Esophagus (tissue), 2 donors: ENCODE measurements at regions not wholly inside any gene's neighbourhood (a gene's known extent, or its start where the extent isn't known, plus 50 kb on each side); places are given as distances from the start of the nearest gene placed in this dataset.

Experiments used
- H3K27ac ChIP-seq, 2 donors: one replicate each; pipeline ENCODE4 v1.5.1; 2013; ENCODE audit warnings: low read depth in 2 of 2, mild to moderate bottlenecking in 2 of 2, inconsistent platforms in 1 of 2, low read length in 1 of 2, moderate library complexity in 1 of 2
- H3K27me3 ChIP-seq, 2 donors: one replicate each; pipeline ENCODE4 v1.6.1; 2013; ENCODE audit warnings: low read length in 2 of 2, control low read depth in 1 of 2, mild to moderate bottlenecking in 1 of 2; ENCODE audit not compliant: insufficient read depth in 2 of 2, control insufficient read depth in 1 of 2
- H3K36me3 ChIP-seq, 2 donors: one replicate each; pipeline ENCODE4 v1.6.1; 2013; ENCODE audit warnings: low read length in 1 of 2; ENCODE audit not compliant: control insufficient read depth in 2 of 2, insufficient read depth in 2 of 2
- H3K4me1 ChIP-seq, 2 donors: one replicate each; pipeline ENCODE4 v1.6.1; 2013; ENCODE audit warnings: low read length in 1 of 2; ENCODE audit not compliant: control insufficient read depth in 2 of 2, insufficient read depth in 2 of 2
- H3K4me3 ChIP-seq, 2 donors: one replicate each; pipeline ENCODE4 v1.5.1; 2013; ENCODE audit warnings: low read length in 2 of 2, mild to moderate bottlenecking in 2 of 2, low read depth in 1 of 2, moderate library complexity in 1 of 2
- H3K9me3 ChIP-seq, 2 donors: one replicate each; pipeline ENCODE4 v1.6.1; 2013; ENCODE audit warnings: mild to moderate bottlenecking in 2 of 2, low read depth in 1 of 2, low read length in 1 of 2, moderate library complexity in 1 of 2; ENCODE audit not compliant: control insufficient read depth in 2 of 2, insufficient read depth in 1 of 2
- WGBS, 2 donors: extraction: QIAGEN DNeasy Blood & Tissue Kit; methylation state at CpG; one replicate each; pipeline ENCODE4 v1.1.7; 2013; 5-methylcytosine and 5-hydroxymethylcytosine counted together
- donor health status: healthy with polysubstance abuse.
- donor health status: Bipolar disorder and iron deficiency.

GRCh38 chr20:7387638-7388193 is 552.5 kb downstream of the HAO1 start:
- no peaks in the 10 kb centered on the region for H3K36me3 ChIP-seq
- no peak overlapping the region for H3K4me3 ChIP-seq
- 72 to 77% methylated on average over 3 of the region's 3 CpGs for WGBS, 2 donors
- H3K9me3 ChIP-seq = no peaks in the 10 kb centered on the region
- H3K27ac ChIP-seq = no peak overlapping the region
- H3K27me3 ChIP-seq = no peaks in the 10 kb centered on the region
- no peaks in the 10 kb centered on the region for H3K4me1 ChIP-seq

GRCh38 chr20:7389216-7389615 is 551.0 kb downstream of the HAO1 start:
- no peaks in the 10 kb centered on the region for H3K36me3 ChIP-seq
- H3K4me3 ChIP-seq = no peak overlapping the region
- no peak overlapping the region for H3K27ac ChIP-seq
- H3K9me3 ChIP-seq = no peaks in the 10 kb centered on the region
- no peaks in the 10 kb centered on the region for H3K27me3 ChIP-seq
- no peaks in the 10 kb centered on the region for H3K4me1 ChIP-seq

- no peak overlapping the region for H3K27ac ChIP-seq
- no peaks in the 10 kb centered on the region for H3K27me3 ChIP-seq
- no peaks in the 10 kb centered on the region for H3K36me3 ChIP-seq
- no peaks in the 10 kb centered on the region for H3K4me1 ChIP-seq
- no peaks in the 10 kb centered on the region for H3K9me3 ChIP-seq
- no peak overlapping the region for H3K4me3 ChIP-seq
- 68 to 76% methylated on average over 4 of the region's 4 CpGs for WGBS, 2 donors
Measured at GRCh38 chr20:7392542-7393206, 547.6 kb downstream of the HAO1 start.

GRCh38 chr20:7399114-7399513 is 541.1 kb downstream of the HAO1 start:
- H3K4me1 ChIP-seq = no peaks in the 10 kb centered on the region
- WGBS, 2 donors = 55 to 63% methylated on average over 6 of the region's 6 CpGs
- H3K4me3 ChIP-seq = no peak overlapping the region
- H3K36me3 ChIP-seq = no peaks in the 10 kb centered on the region
- no peaks in the 10 kb centered on the region for H3K27me3 ChIP-seq
- no peak overlapping the region for H3K27ac ChIP-seq
- H3K9me3 ChIP-seq = no peaks in the 10 kb centered on the region

GRCh38 chr20:7399575-7399974 is 540.7 kb downstream of the HAO1 start:
- H3K4me3 ChIP-seq = no peak overlapping the region
- H3K4me1 ChIP-seq = no peaks in the 10 kb centered on the region
- no peak overlapping the region for H3K27ac ChIP-seq
- H3K36me3 ChIP-seq = no peaks in the 10 kb centered on the region
- WGBS, 2 donors = 63 to 70% methylated on average over 3 of the region's 3 CpGs
- no peaks in the 10 kb centered on the region for H3K9me3 ChIP-seq
- H3K27me3 ChIP-seq = no peaks in the 10 kb centered on the region

- H3K9me3 ChIP-seq = no peaks in the 10 kb centered on the region
- H3K36me3 ChIP-seq = no peaks in the 10 kb centered on the region
- H3K27ac ChIP-seq = no peak overlapping the region
- no peaks in the 10 kb centered on the region for H3K27me3 ChIP-seq
- H3K4me1 ChIP-seq = no peaks in the 10 kb centered on the region
- WGBS, 2 donors = 85 to 93% methylated on average over 1 of the region's 1 CpG
- no peak overlapping the region for H3K4me3 ChIP-seq
Measured at GRCh38 chr20:7406671-7407070, 533.6 kb downstream of the HAO1 start.

GRCh38 chr20:7410150-7410549 is 530.1 kb downstream of the HAO1 start:
- WGBS, 2 donors = 62 to 64% methylated on average over 3 of the region's 3 CpGs
- Histone ChIP-seq H3K4me3 (no peak overlapping the region), H3K27ac (no peak overlapping the region), H3K27me3 (no peaks in the 10 kb centered on the region), H3K36me3 (no peaks in the 10 kb centered on the region), H3K4me1 (no peaks in the 10 kb centered on the region), H3K9me3 (no peaks in the 10 kb centered on the region)

GRCh38 chr20:7411075-7411474 is 529.2 kb downstream of the HAO1 start:
- Histone ChIP-seq H3K4me1 (no peaks in the 10 kb centered on the region), H3K27ac (no peak overlapping the region), H3K36me3 (no peaks in the 10 kb centered on the region), H3K9me3 (no peaks in the 10 kb centered on the region), H3K27me3 (no peaks in the 10 kb centered on the region), H3K4me3 (no peak overlapping the region)
- WGBS, 2 donors = 67 to 81% methylated on average over 5 of the region's 5 CpGs

GRCh38 chr20:7415427-7415826 is 524.8 kb downstream of the HAO1 start:
- Histone ChIP-seq H3K27ac (no peak overlapping the region), H3K4me3 (no peak overlapping the region), H3K9me3 (no peaks in the 10 kb centered on the region), H3K36me3 (no peaks in the 10 kb centered on the region), H3K4me1 (no peaks in the 10 kb centered on the region), H3K27me3 (no peaks in the 10 kb centered on the region)

- Histone ChIP-seq H3K27ac (no peak overlapping the region), H3K27me3 (no peaks in the 10 kb centered on the region)
Measured at GRCh38 chr20:7416382-7416781, 523.9 kb downstream of the HAO1 start.

More at GRCh38 chr20:7416382-7416781, 523.9 kb downstream of the HAO1 start:
- H3K9me3 ChIP-seq = no peaks in the 10 kb centered on the region
- H3K4me1 ChIP-seq = no peaks in the 10 kb centered on the region
- H3K4me3 ChIP-seq = no peak overlapping the region
- H3K36me3 ChIP-seq = no peaks in the 10 kb centered on the region
